K562 (cell line): ENCODE measurements at regions not wholly inside any gene's neighbourhood (a gene's known extent, or its start where the extent isn't known, plus 50 kb on each side); places are given as distances from the start of the nearest gene placed in this dataset.

Experiments
- ATAC-seq: fragments of 200-7000 bp; cut with Tn5 transposase; 3 replicates; pipeline ENCODE4 v1.9.1; 2020; ENCODE audit warnings: moderate library complexity
- BruUV-seq: library from RNA; stranded (reverse); fragments of 400-500 nt; replicated peaks from 2 replicates; lab custom pipeline; 2021; lab: Mats Ljungman, UMichigan
- CTCF ChIA-PET: fragments of 300-600 bp; formaldehyde crosslinking; extraction: SDS; loops from one replicate; lab custom pipeline; 2021; ENCODE audit warnings: low intra/inter-chr PET ratio; lab: Yijun Ruan, JAX
- POLR2A ChIA-PET: fragments of 300-600, 350-650 bp; sonication (Branson Sonifier 250); formaldehyde crosslinking; extraction: SDS; loops from one replicate; lab custom pipeline; 2021; ENCODE audit warnings: antibody characterized with exemption, inconsistent platforms; lab: Yijun Ruan, JAX
- DNase-seq, 4 experiments: peaks; one replicate each; pipeline versions ENCODE4 v3.0.0 to v3.0.0-alpha.2; 2011 to 2018; ENCODE audit warnings: low spot score in 3 of 4, mixed read lengths in 3 of 4; ENCODE audit errors: extremely low read depth in 1 of 4
- FAIRE-seq: peaks from 2 replicates; lab custom pipeline; 2011; peaks lifted over from hg19 to GRCh38; lab: Jason Lieb, UNC
- H2AFZ ChIP-seq: 2 replicates; pipeline ENCODE4 v1.6.0; 2011; ENCODE audit warnings: low read depth, low read length, control low read depth, inconsistent platforms
- H3K27ac ChIP-seq: fragments of 200-600 bp; 3 replicates; pipeline ENCODE4 v1.8.0; 2011; ENCODE audit warnings: low read depth, mild to moderate bottlenecking, control low read depth, inconsistent platforms, low read length, moderate library complexity, mixed read lengths; ENCODE audit errors: extremely low read depth
- H3K27me3 ChIP-seq, 2 experiments: fragments of 300-600 bp in 1 of 2; 2 replicates in 1 of 2; 3 replicates in 1 of 2; pipeline versions ENCODE4 v1.6.0 to v1.8.0; 2011; ENCODE audit warnings: inconsistent platforms in 2 of 2, low read length in 2 of 2, mild to moderate bottlenecking in 1 of 2, mixed read lengths in 1 of 2, moderate library complexity in 1 of 2; ENCODE audit not compliant: control insufficient read depth in 2 of 2, insufficient read depth in 2 of 2
- H3K36me3 ChIP-seq: fragments of 300-600 bp; 3 replicates; pipeline ENCODE4 v1.8.0; 2011; ENCODE audit warnings: mild to moderate bottlenecking, low read length, inconsistent platforms; ENCODE audit not compliant: control insufficient read depth, insufficient read depth
- H3K4me1 ChIP-seq, 2 experiments: fragments of 200-600 bp in 1 of 2; replicated peaks in 1 of 2; 2 replicates in 1 of 2; 3 replicates in 1 of 2; pipeline versions ENCODE4 v1.5.1 to v1.8.0; 2011; ENCODE audit warnings: inconsistent platforms in 2 of 2, low read length in 2 of 2, mild to moderate bottlenecking in 1 of 2, mixed read lengths in 1 of 2, moderate library complexity in 1 of 2; ENCODE audit not compliant: control insufficient read depth in 2 of 2, insufficient read depth in 2 of 2
- H3K4me2 ChIP-seq: 2 replicates; pipeline ENCODE4 v1.6.1; 2011; ENCODE audit warnings: low read length, control low read depth, inconsistent platforms, mixed read lengths; ENCODE audit not compliant: insufficient read depth
- H3K4me3 ChIP-seq: fragments of 200-600 bp; sonication (generic), shearing (Covaris generic); 2 replicates; pipeline ENCODE4 v1.5.1; 2016; ENCODE audit warnings: control low read depth, inconsistent platforms
- H3K79me2 ChIP-seq: fragments of 200-600 bp; 3 replicates; pipeline ENCODE4 v1.8.0; 2011; ENCODE audit warnings: low read length, inconsistent platforms; ENCODE audit not compliant: control insufficient read depth, insufficient read depth
- H3K9ac ChIP-seq, 2 experiments: 2 replicates each; pipeline versions ENCODE4 v1.6.0 to v1.6.1; 2011; ENCODE audit warnings: low read depth in 2 of 2, low read length in 2 of 2, control low read depth in 1 of 2, inconsistent platforms in 1 of 2, mild to moderate bottlenecking in 1 of 2, mixed read lengths in 1 of 2; ENCODE audit not compliant: insufficient read depth in 1 of 2
- H3K9me1 ChIP-seq: one replicate; pipeline ENCODE4 v1.6.0; 2011; ENCODE audit warnings: inconsistent platforms, mild to moderate bottlenecking, low read length, moderate library complexity; ENCODE audit not compliant: control insufficient read depth, insufficient read depth
- H3K9me3 ChIP-seq: replicated peaks from 2 replicates; pipeline ENCODE4 v1.5.1; 2011; ENCODE audit warnings: low read depth, low read length, inconsistent platforms; ENCODE audit not compliant: control insufficient read depth, insufficient read depth
- H4K20me1 ChIP-seq: replicated peaks from 2 replicates; pipeline ENCODE4 v1.6.1; 2011; ENCODE audit warnings: low read length, inconsistent platforms, mixed read lengths; ENCODE audit not compliant: control insufficient read depth, insufficient read depth
- ADNP ChIP-seq: fragments of 200-800 bp; sonication (Bioruptor generic); IDR thresholded peaks from 2 replicates; pipeline ENCODE4 v1.6.1; 2016; ENCODE audit warnings: missing genetic modification characterization, missing compliant biosample characterization
- BCL6 ChIP-seq: fragments of 250-450 bp; sonication (Bioruptor Pico); IDR thresholded peaks from 2 replicates; pipeline ENCODE4 v1.4.0; 2020
- DACH1 ChIP-seq: fragments of 450-650 bp; IDR thresholded peaks from 2 replicates; pipeline ENCODE4 v1.6.1; 2018; ENCODE audit not compliant: partially characterized antibody
- HSF4 ChIP-seq: fragments of 250-450 bp; sonication (Bioruptor Pico); IDR thresholded peaks from 2 replicates; pipeline ENCODE4 v2.1.2; 2022; ENCODE audit warnings: mild to moderate bottlenecking, moderate library complexity, borderline replicate concordance
- MECOM ChIP-seq: fragments of 250-450 bp; sonication (Bioruptor Pico); IDR thresholded peaks from 2 replicates; pipeline ENCODE4 v1.8.0; 2022; ENCODE audit warnings: inconsistent platforms
- NUFIP1 ChIP-seq: fragments of 450-650 bp; IDR thresholded peaks from 2 replicates; pipeline ENCODE4 v1.6.1; 2018; ENCODE audit not compliant: partially characterized antibody
- RB1 ChIP-seq: fragments of 450-650 bp; IDR thresholded peaks from 2 replicates; pipeline ENCODE4 v1.6.1; 2017; ENCODE audit warnings: low read depth, mild to moderate bottlenecking
- SMAD1 ChIP-seq: fragments of 150-350 bp; IDR thresholded peaks from 2 replicates; pipeline ENCODE4 v1.6.1; 2014; ENCODE audit warnings: low read length, low read depth; ENCODE audit not compliant: partially characterized antibody
- SMARCE1 ChIP-seq: fragments of 450-650 bp; IDR thresholded peaks from 2 replicates; pipeline ENCODE4 v1.7.1; 2016; ENCODE audit warnings: mild to moderate bottlenecking
- STAG1 ChIP-seq: sonication (generic); formaldehyde crosslinking; IDR thresholded peaks from 2 replicates; pipeline ENCODE4 v1.5.0; 2020; ENCODE audit warnings: missing genetic modification reagents, borderline replicate concordance
- TBL1XR1 ChIP-seq, 2 experiments: IDR thresholded peaks; 2 replicates each; pipeline ENCODE4 v1.6.1; 2012; ENCODE audit warnings: improper control_type of control experiment in 2 of 2, low read length in 2 of 2, mild to moderate bottlenecking in 1 of 2
- ZC3H11A ChIP-seq: IDR thresholded peaks from 2 replicates; pipeline ENCODE4 v1.6.1; 2012; ENCODE audit warnings: low read depth, low read length, improper control_type of control experiment
- ZNF24 ChIP-seq: fragments of 450-650 bp; IDR thresholded peaks from 2 replicates; pipeline ENCODE4 v1.6.1; 2016
- ZNF311 ChIP-seq: fragments of 250-450 bp; sonication (Bioruptor Pico); IDR thresholded peaks from 2 replicates; pipeline ENCODE4 v1.4.0; 2020; ENCODE audit warnings: mild to moderate bottlenecking, moderate library complexity
- ZNF551 ChIP-seq: fragments of 250-450 bp; sonication (Bioruptor Pico); IDR thresholded peaks from 2 replicates; pipeline ENCODE4 v1.5.0; 2021; ENCODE audit warnings: mild to moderate bottlenecking, moderate library complexity
- ZNF584 ChIP-seq: fragments of 200-800 bp; sonication (Bioruptor generic); IDR thresholded peaks from 2 replicates; pipeline ENCODE4 v1.6.1; 2016; ENCODE audit warnings: low read depth, mild to moderate bottlenecking, missing genetic modification characterization, missing compliant biosample characterization
- WGBS: fragments of 100-300 bp; shearing (Covaris generic); methylation state at CpG from one replicate; pipeline ENCODE4 v1.1.6; 2016; ENCODE audit warnings: low coverage, mixed read lengths; ENCODE audit not compliant: insufficient coverage; ENCODE audit errors: missing lambda C conversion rate; 5-methylcytosine and 5-hydroxymethylcytosine counted together
- in situ Hi-C: fragments of 300-500 bp; cut with MboI; formaldehyde crosslinking; loops from 4 replicates; pipeline ENCODE4 v1.15.0; 2018; ENCODE audit warnings: inconsistent platforms, mixed read lengths
- intact Hi-C: fragments of 100-400 bp; cut with micrococcal nuclease; formaldehyde crosslinking; loops from 2 replicates; pipeline ENCODE4 v1.14.2; 2022
- TF ChIP-seq, protein P1 (sequence below), 2 experiments: fragments of 450-650 bp; IDR thresholded peaks; 2 replicates each; pipeline ENCODE4 v1.6.1; 2018; ENCODE audit warnings: mild to moderate bottlenecking in 2 of 2, low read depth in 1 of 2; ENCODE audit not compliant: partially characterized antibody in 2 of 2
- TF ChIP-seq, protein P2 (sequence below): fragments of 450-650 bp; IDR thresholded peaks from 2 replicates; pipeline ENCODE4 v1.6.1; 2016
- TF ChIP-seq, protein P3 (sequence below): fragments of 450-650 bp; IDR thresholded peaks from 2 replicates; pipeline ENCODE4 v1.6.1; 2016; ENCODE audit warnings: missing biosample characterization, missing genetic modification characterization

DNA sequence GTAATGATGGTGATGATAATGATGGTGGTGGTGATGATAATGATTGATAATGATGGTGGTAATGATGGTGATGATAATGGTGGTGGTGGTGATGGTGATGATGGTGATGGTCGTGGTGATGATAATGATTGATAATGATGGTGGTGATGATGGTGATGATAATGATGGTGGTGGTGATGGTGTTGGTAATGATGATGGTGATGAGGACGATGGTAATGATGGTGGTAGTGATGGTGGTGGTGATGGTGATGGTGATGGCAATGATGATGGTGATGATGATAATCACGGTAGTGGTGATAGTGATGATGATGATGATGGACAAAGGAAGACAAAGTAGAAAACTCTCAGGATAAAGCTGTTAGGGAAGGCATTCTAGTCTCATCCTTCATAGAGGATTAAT lies 310.5 kb downstream of the MSX2 start:
- POLR2A ChIA-PET: interaction anchor here (0.6 kb wide), 1 partner anchor 976 kb away, joined by 3 read pairs; no protein-coding TSS in a partner anchor
- Histone ChIP-seq H3K9ac (no peak overlapping the region), H3K4me2 (no peak overlapping the region), H3K27ac (no peak overlapping the region), H3K36me3 (no peaks in the 10 kb centered on the region), H4K20me1 (no peaks in the 10 kb centered on the region), H2AFZ (no peak overlapping the region), H3K27me3 (no peaks in the 10 kb centered on the region; a peak in 1 of 5 replicates), H3K9me3 (no peaks in the 10 kb centered on the region), H3K4me3 (no peak overlapping the region), H3K79me2 (no peaks in the 10 kb centered on the region), H3K9me1 (no peaks in the 10 kb centered on the region), H3K4me1 (no peaks in the 10 kb centered on the region)
- in situ Hi-C loops: no loop called here
- intact Hi-C loops: no loop called here
- FAIRE-seq (no peak), ATAC-seq (no peak), DNase-seq (no peak)
- CTCF ChIA-PET: no interaction called here
- no TSS peak for BruUV-seq
- 3% methylated on average over 3 of the region's 3 CpGs for WGBS
- TF ChIP-seq SMARCE1 (no peak), TBL1XR1 (IDR thresholded peaks at IDR 0.05; ENCODE audit: low read length in 2 of 2) (no peak), ZNF311 (CRISPR knock-in tag) (no peak), ADNP (tag) (no peak), DACH1 (no peak), STAG1 (CRISPR knock-in tag) (no peak), HSF4 (CRISPR knock-in tag) (no peak), RB1 (no peak), BCL6 (no peak), ZC3H11A (no peak), ZNF551 (CRISPR knock-in tag) (no peak), MECOM (CRISPR knock-in tag) (no peak), NUFIP1 (no peak), ZNF584 (CRISPR knock-in tag) (no peak), ZNF24 (no peak), SMAD1 (no peak)
- TF ChIP-seq, protein P1, sequence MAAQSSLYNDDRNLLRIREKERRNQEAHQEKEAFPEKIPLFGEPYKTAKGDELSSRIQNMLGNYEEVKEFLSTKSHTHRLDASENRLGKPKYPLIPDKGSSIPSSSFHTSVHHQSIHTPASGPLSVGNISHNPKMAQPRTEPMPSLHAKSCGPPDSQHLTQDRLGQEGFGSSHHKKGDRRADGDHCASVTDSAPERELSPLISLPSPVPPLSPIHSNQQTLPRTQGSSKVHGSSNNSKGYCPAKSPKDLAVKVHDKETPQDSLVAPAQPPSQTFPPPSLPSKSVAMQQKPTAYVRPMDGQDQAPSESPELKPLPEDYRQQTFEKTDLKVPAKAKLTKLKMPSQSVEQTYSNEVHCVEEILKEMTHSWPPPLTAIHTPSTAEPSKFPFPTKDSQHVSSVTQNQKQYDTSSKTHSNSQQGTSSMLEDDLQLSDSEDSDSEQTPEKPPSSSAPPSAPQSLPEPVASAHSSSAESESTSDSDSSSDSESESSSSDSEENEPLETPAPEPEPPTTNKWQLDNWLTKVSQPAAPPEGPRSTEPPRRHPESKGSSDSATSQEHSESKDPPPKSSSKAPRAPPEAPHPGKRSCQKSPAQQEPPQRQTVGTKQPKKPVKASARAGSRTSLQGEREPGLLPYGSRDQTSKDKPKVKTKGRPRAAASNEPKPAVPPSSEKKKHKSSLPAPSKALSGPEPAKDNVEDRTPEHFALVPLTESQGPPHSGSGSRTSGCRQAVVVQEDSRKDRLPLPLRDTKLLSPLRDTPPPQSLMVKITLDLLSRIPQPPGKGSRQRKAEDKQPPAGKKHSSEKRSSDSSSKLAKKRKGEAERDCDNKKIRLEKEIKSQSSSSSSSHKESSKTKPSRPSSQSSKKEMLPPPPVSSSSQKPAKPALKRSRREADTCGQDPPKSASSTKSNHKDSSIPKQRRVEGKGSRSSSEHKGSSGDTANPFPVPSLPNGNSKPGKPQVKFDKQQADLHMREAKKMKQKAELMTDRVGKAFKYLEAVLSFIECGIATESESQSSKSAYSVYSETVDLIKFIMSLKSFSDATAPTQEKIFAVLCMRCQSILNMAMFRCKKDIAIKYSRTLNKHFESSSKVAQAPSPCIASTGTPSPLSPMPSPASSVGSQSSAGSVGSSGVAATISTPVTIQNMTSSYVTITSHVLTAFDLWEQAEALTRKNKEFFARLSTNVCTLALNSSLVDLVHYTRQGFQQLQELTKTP (IDR thresholded peaks at IDR 0.05; ENCODE audit: low read depth in 1 of 2, partially characterized antibody in 2 of 2): no peak
- TF ChIP-seq, protein P2, sequence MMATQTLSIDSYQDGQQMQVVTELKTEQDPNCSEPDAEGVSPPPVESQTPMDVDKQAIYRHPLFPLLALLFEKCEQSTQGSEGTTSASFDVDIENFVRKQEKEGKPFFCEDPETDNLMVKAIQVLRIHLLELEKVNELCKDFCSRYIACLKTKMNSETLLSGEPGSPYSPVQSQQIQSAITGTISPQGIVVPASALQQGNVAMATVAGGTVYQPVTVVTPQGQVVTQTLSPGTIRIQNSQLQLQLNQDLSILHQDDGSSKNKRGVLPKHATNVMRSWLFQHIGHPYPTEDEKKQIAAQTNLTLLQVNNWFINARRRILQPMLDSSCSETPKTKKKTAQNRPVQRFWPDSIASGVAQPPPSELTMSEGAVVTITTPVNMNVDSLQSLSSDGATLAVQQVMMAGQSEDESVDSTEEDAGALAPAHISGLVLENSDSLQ: no peak
- TF ChIP-seq, protein P3, sequence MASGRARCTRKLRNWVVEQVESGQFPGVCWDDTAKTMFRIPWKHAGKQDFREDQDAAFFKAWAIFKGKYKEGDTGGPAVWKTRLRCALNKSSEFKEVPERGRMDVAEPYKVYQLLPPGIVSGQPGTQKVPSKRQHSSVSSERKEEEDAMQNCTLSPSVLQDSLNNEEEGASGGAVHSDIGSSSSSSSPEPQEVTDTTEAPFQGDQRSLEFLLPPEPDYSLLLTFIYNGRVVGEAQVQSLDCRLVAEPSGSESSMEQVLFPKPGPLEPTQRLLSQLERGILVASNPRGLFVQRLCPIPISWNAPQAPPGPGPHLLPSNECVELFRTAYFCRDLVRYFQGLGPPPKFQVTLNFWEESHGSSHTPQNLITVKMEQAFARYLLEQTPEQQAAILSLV (tag): no peak
